HG03439 (cell line): ENCODE measurements at regions not wholly inside any gene's neighbourhood (a gene's known extent, or its start where the extent isn't known, plus 50 kb on each side); places are given as distances from the start of the nearest gene placed in this dataset.
"Not testable (repeated sequence)": the region's sequence is repeated elsewhere in the genome, so short reads cannot be mapped to it uniquely, and the experiment has no call there.

ENCODE experiments used
- ATAC-seq: cut with Tn5 transposase; IDR thresholded peaks from one replicate; pipeline ENCODE4 v1.9.1; 2021; ENCODE audit warnings: mild to moderate bottlenecking, moderate library complexity; ENCODE audit not compliant: unreplicated experiment

DNA sequence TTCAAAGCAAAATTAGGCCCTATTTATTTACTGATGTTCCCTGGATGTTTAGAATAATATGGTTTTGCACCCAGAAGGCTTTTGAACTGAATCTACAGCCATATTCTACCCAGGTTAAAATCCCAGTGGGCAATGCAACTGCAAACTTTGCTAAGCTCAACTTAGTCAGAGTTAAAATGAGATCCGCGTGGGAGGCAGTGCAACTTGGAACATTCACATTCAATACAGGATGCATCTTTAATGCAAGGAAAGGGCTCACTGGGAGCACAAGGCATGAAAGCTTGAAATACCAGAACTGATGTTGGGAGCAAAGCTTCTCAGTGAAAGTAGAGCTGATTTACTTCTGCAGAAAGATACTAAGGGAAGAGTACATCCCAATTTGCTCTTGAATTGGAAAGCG, 281.2 kb upstream of the DEFB112 start:
- ATAC-seq = no peak

- no peak for ATAC-seq
These were observed 284.0 kb upstream of the DEFB112 start for GRCh38 chr6:50333696-50334095.

DNA sequence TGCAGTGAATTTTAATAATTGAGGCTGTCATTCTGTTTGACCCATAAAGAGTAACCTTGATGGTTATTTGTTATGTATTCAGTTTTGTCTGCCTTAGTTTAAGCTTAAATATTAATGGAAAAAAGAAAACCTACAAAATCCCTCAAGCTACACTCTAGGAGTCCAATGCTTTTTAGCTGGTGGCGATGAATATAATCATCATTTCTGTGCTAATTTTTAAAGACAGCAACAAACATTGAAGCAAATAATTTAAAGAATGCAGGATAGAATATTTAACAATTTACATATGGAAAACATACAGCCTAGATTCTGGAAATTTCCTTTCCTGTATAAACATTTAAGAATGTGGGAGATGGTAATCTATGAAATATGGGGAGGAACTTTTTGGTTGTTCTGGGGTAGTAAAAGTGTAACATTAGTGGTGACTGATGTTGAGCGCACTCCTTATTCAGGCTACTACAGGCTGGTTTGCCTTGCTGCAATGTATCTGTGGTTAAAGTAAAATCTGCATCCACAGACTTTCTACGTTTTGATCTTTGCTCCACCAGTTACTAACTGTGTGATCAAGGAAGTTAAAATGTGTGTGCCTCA, 287.9 kb upstream of the DEFB112 start:
- ATAC-seq = no peak

- ATAC-seq = no peak
These were observed 303.9 kb upstream of the DEFB112 start for GRCh38 chr6:50353603-50354002.

DNA sequence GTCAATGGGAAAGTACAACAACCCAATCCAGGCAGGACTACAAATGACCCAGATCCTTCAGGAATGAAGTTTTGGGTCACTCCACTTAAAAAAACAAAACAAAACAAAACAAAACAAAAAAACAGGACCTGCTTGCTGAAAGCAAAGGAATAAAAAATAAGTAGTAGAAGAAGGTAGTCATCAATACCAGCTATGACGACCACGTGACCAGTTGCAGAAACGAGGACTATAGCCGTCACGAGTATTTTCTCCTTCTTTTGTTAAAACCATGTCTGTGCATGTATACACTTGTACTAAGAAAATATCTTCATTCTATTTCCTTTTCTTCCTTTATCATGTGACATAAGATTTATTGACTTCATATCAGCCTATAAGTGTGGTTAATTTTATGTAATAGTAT, 308.4 kb upstream of the DEFB112 start:
- no peak for ATAC-seq

GRCh38 chr6:50361641-50362331, 312.1 kb upstream of the DEFB112 start:
- no peak for ATAC-seq

DNA sequence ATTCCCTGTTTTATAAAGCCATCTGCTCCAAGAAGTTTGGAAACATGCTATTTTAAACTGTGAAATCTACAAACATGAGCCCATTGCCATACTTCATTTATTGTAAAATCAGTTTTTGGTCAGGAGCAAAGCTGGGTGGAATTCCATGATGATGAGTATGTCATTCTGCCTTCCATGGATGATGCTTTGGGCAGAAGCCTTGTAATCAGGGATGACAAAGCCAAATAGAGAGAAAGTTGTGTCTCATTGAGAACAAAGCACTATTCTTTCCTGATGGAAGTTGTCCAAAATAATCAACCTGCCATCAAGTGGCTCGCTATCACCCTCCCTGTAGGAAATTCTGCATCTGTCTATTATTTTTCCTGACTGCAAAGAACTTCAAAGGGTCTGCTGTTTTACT, 313.0 kb upstream of the DEFB112 start:
- ATAC-seq = no peak

DNA sequence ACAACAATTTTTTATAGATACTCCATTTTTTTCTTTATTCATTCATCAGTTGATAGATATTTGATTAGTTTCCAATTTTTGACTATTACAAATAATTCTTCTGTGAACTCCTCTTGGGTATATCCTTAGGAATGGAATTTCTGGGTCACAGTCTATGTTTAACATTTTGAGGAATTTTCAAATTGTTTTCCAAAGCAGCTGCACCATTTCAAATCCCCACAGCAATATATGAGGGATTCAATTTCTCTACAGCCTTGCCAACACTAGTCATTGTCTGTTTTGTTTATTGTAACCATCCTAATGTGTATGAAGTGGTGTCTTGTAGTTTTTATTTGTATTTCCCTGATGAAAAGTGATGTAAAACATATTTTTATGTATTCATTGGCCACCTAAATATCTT, 320.3 kb upstream of the DEFB112 start:
- no peak for ATAC-seq

GRCh38 chr6:50380406-50381098, 330.8 kb upstream of the DEFB112 start:
- no peak for ATAC-seq

- no peak for ATAC-seq
These were observed 331.3 kb upstream of the DEFB112 start for GRCh38 chr6:50381099-50381415.

DNA sequence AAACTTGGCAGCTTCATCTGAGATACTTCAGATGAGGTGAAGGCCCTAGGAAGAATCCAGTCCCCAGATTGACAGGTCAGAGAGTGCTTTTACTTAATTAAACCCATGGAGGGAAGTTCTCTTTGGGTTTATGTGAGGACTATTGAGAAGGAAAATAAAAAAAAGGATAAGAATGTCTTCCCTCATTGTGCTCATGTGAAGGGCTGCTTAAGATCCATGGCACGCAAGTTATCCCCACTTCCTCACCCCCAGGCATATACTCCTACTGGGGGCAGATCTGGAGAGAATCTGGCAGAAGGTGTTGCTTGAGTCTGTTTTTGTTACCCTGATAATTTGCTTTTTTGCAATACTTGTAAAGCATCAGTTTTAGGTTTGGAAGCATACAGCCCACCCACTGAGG, 322.9 kb upstream of the TFAP2D start:
- ATAC-seq = no peak

- not testable (repeated sequence) for ATAC-seq
These were observed 319.2 kb upstream of the TFAP2D start for GRCh38 chr6:50394139-50394538.

DNA sequence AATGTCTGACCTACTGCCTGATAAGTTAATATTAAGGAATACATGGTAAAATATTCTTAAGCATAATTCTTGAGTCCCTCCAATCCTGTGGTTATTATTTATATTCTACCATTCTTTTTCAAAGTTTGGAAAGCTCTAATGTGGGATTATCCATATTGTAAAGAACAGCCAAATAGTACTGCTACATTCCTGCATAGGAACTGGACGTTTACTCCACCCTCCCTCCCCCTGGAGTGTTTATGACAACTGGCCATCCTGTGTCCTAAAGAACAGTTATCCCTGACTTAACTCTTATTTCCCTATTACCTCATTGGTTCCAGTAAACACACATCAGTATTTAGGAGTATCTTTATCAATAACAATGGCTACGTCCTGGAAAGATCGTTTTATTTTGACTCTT, 308.7 kb upstream of the TFAP2D start:
- no peak for ATAC-seq

DNA sequence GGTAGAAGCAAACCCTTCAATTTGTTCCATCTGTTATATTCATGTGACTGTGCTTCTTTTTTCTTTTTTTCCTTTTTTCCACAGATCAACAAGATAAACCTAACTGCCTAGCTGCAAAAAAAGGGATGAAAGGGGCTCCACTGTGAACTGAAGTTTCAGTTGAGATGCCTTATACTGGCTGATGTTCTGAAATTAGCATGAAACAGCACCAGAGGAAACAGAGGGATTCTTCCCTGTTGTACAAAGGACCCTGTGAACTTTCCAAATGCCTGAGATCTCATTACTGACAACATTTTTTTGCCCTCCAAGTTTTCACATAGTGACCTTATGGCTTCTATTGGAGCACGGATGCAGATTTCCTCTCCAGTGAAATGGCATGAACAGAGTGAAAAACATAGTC, 302.7 kb upstream of the TFAP2D start:
- ATAC-seq = no peak

DNA sequence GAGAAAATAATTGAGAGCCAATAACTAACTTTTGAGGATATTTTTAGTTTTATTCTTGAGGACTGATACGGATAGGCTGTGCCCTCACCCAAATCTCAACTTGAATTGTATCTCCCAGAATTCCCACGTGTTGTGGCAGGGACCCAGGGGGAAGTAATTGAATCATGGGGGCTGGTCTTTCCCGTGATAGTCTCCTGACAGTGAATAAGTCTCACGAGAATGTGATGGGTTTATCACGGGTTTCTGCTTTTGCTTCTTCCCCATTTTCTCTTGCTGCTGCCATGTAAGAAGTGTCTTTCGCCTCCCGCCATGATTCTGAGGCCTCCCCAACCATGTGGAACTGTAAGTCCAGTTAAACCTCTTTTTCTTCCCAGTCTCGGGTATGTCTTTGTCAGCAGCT, 292.3 kb upstream of the TFAP2D start:
- not testable (repeated sequence) for ATAC-seq

GRCh38 chr6:50427267-50427666, 286.1 kb upstream of the TFAP2D start:
- ATAC-seq = no peak

- no peak for ATAC-seq
These were observed 275.4 kb upstream of the TFAP2D start for GRCh38 chr6:50437901-50438300.

DNA sequence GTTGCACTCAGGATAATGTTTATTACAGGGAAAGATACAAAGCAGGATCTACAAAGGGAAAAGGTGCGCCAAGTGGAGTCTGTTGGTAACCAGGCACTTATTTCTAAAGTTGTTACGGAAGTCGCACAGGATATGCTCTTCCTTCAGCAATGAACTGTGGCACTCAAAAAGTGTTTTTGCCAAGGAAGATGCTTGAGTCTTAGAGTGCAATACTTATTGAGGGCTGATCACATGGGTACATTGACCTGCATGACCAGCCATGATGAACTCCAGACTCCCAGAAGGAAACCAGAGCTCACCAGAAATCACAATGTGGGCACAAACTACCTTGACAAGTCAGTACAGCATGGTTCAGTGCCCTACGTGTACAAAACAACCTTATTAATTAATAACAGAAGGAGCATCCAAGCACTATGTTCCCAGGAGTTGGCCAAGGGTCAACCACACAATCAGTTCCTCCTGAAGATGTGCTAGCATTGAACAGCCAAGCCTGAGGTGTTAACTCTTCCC, 270.7 kb upstream of the TFAP2D start:
- ATAC-seq = no peak

DNA sequence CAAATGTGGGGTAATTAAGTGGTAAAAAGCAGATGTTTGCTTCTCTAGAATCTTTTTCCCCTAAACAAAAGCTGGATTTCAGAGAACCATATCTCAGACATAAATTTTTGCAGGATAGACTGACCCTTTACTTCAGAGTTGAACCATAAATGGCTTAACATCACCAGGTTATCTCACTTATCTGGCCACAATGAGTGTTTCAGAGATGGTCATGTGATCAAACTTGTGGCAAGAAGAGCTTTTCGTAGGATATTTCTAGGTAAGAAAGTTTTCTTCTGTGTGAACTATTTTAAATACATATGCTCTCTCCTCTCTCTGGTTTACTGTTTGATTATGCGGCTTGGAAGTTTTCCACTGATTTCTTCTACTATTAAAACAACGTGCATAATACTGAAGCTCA, 270.2 kb upstream of the TFAP2D start:
- ATAC-seq = no peak

GRCh38 chr6:50449128-50449527, 264.2 kb upstream of the TFAP2D start:
- ATAC-seq = no peak

- ATAC-seq = no peak
These were observed 261.4 kb upstream of the TFAP2D start for GRCh38 chr6:50451826-50452400.

GRCh38 chr6:50455029-50455428, 258.3 kb upstream of the TFAP2D start:
- no peak for ATAC-seq
